GM23338 (cell line): ENCODE measurements at regions not wholly inside any gene's neighbourhood (a gene's known extent, or its start where the extent isn't known, plus 50 kb on each side); places are given as distances from the start of the nearest gene placed in this dataset.

Experiments
- ATAC-seq: fragments of 200-7000 bp; cut with Tn5 transposase; 3 replicates; pipeline ENCODE4 v1.9.1; 2020
- DNase-seq: peaks from one replicate; pipeline ENCODE4 v3.0.0-alpha.2; 2015; ENCODE audit warnings: low spot score
- H2AFZ ChIP-seq: fragments of 200-600 bp; sonication (generic); 2 replicates; pipeline ENCODE4 v1.8.0; 2016; ENCODE audit warnings: antibody characterized with exemption, mild to moderate bottlenecking, moderate library complexity
- H3F3A ChIP-seq: fragments of 200-600 bp; sonication (generic); replicated peaks from 2 replicates; pipeline ENCODE4 v1.8.0; 2017; ENCODE audit warnings: antibody characterized with exemption, mixed run types, low read depth
- H3K27ac ChIP-seq: fragments of 200-600 bp; sonication (generic); 2 replicates; pipeline ENCODE4 v1.6.1; 2016; ENCODE audit warnings: low read depth
- H3K27me3 ChIP-seq: fragments of 200-600 bp; sonication (generic); 2 replicates; pipeline ENCODE4 v1.8.0; 2016; ENCODE audit warnings: mild to moderate bottlenecking, mixed run types, moderate library complexity; ENCODE audit not compliant: insufficient read depth
- H3K36me3 ChIP-seq: fragments of 200-600 bp; sonication (generic); 2 replicates; pipeline ENCODE4 v1.8.0; 2016; ENCODE audit warnings: mild to moderate bottlenecking; ENCODE audit not compliant: insufficient read depth
- H3K4me1 ChIP-seq: fragments of 200-600 bp; sonication (generic); 2 replicates; pipeline ENCODE4 v1.8.0; 2016; ENCODE audit warnings: mild to moderate bottlenecking, moderate library complexity; ENCODE audit not compliant: insufficient read depth
- H3K4me2 ChIP-seq: fragments of 200-600 bp; sonication (generic); 2 replicates; pipeline ENCODE4 v1.7.1; 2017; ENCODE audit warnings: mixed run types
- H3K4me3 ChIP-seq: fragments of 200-600 bp; sonication (generic); 2 replicates; pipeline ENCODE4 v1.6.1; 2016; ENCODE audit warnings: mixed run types
- H3K79me2 ChIP-seq: fragments of 200-600 bp; sonication (generic); replicated peaks from 2 replicates; pipeline ENCODE4 v1.8.0; 2017; ENCODE audit warnings: mild to moderate bottlenecking; ENCODE audit not compliant: insufficient read depth
- H3K9me2 ChIP-seq: fragments of 200-600 bp; sonication (generic); 2 replicates; pipeline ENCODE4 v1.8.0; 2017; ENCODE audit not compliant: insufficient read depth
- H4K20me1 ChIP-seq: fragments of 200-600 bp; sonication (generic); replicated peaks from 2 replicates; pipeline ENCODE4 v1.8.0; 2017; ENCODE audit warnings: mild to moderate bottlenecking; ENCODE audit not compliant: insufficient read depth
- H3K27ac Mint-ChIP-seq: 2 replicates; pipeline ENCODE4 v1.8.0; 2020; ENCODE audit warnings: inconsistent platforms, mild to moderate bottlenecking, moderate library complexity, mixed read lengths
- H3K27me3 Mint-ChIP-seq: 3 replicates; pipeline ENCODE4 v1.8.0; 2022; ENCODE audit warnings: low read depth, mild to moderate bottlenecking, moderate library complexity, mixed read lengths, inconsistent platforms; ENCODE audit not compliant: insufficient read depth, poor library complexity
- H3K36me3 Mint-ChIP-seq: 3 replicates; pipeline ENCODE4 v1.8.0; 2021; ENCODE audit warnings: low read depth, mild to moderate bottlenecking, inconsistent platforms, moderate library complexity, mixed read lengths
- H3K4me1 Mint-ChIP-seq: 3 replicates; pipeline ENCODE4 v1.8.0; 2020; ENCODE audit warnings: mild to moderate bottlenecking, inconsistent platforms, mixed read lengths
- H3K4me3 Mint-ChIP-seq: 3 replicates; pipeline ENCODE4 v1.8.0; 2021; ENCODE audit warnings: moderate library complexity, mild to moderate bottlenecking, inconsistent platforms, mixed read lengths
- H3K9me3 Mint-ChIP-seq: 3 replicates; pipeline ENCODE4 v1.8.0; 2020; ENCODE audit warnings: moderate library complexity, mild to moderate bottlenecking, inconsistent platforms, mixed read lengths
- CTCF ChIP-seq, 2 experiments: fragments of 200-600 bp in 1 of 2; sonication (generic) in 1 of 2; conservative IDR thresholded peaks; 2 replicates each; pipeline versions ENCODE4 v1.5.1 to v1.6.1; 2016 to 2017; ENCODE audit warnings: antibody characterized with exemption in 2 of 2, low read depth in 2 of 2, mild to moderate bottlenecking in 2 of 2, moderate library complexity in 1 of 2
- ETS1 ChIP-seq: IDR thresholded peaks from 2 replicates; pipeline ENCODE4 v1.6.1; 2016; ENCODE audit warnings: antibody characterized with exemption
- EZH2 ChIP-seq: fragments of 200-600 bp; sonication (generic); IDR thresholded peaks from one replicate; pipeline ENCODE4 v1.8.0; 2017; ENCODE audit warnings: antibody characterized with exemption, mild to moderate bottlenecking, low read depth; ENCODE audit not compliant: unreplicated experiment
- EZH2phosphoT487 ChIP-seq: fragments of 200-600 bp; sonication (generic); IDR thresholded peaks from one replicate; pipeline ENCODE4 v1.8.1; 2018; ENCODE audit warnings: antibody characterized with exemption; ENCODE audit not compliant: unreplicated experiment
- JUNB ChIP-seq: IDR thresholded peaks from one replicate; pipeline ENCODE4 v1.6.1; 2016; ENCODE audit warnings: antibody characterized with exemption; ENCODE audit not compliant: unreplicated experiment
- NANOG ChIP-seq: IDR thresholded peaks from 2 replicates; pipeline ENCODE4 v1.6.1; 2016; ENCODE audit warnings: antibody characterized with exemption, borderline replicate concordance
- REST ChIP-seq: IDR thresholded peaks from one replicate; pipeline ENCODE4 v1.6.1; 2018; ENCODE audit warnings: antibody characterized with exemption; ENCODE audit not compliant: unreplicated experiment
- ZNF331 ChIP-seq: fragments of 250-450 bp; sonication (Bioruptor Pico); IDR thresholded peaks from 2 replicates; pipeline ENCODE4 v1.5.0; 2020; ENCODE audit warnings: low read depth, mild to moderate bottlenecking, moderate library complexity
- ZNF462 ChIP-seq: fragments of 250-450 bp; sonication (Bioruptor Pico); IDR thresholded peaks from 2 replicates; pipeline ENCODE4 v1.5.0; 2020; ENCODE audit warnings: mild to moderate bottlenecking, moderate library complexity

GRCh38 chr18:1906421-1906820 is 664.9 kb downstream of the METTL4 start:
- no peak for TF ChIP-seq EZH2
- no peak for TF ChIP-seq REST
- no peak for TF ChIP-seq EZH2phosphoT487
- TF ChIP-seq JUNB = no peak
- no peak for TF ChIP-seq ZNF331
- no peak for TF ChIP-seq CTCF (conservative IDR thresholded peaks at IDR 0.05; ENCODE audit: low read depth in 2 of 2)
- no peak for TF ChIP-seq ETS1
- H3K36me3 Mint-ChIP-seq = peaks cover 23% of the 10 kb centered on the region; the same call in 2 of the 3 replicates
- Histone ChIP-seq H3K4me3 (no peak overlapping the region), H3K79me2 (no peaks in the 10 kb centered on the region), H4K20me1 (no peaks in the 10 kb centered on the region), H3K4me1 (no peaks in the 10 kb centered on the region), H2AFZ (no peak overlapping the region), H3K27ac (no peak overlapping the region), H3K27me3 (no peaks in the 10 kb centered on the region), H3K9me2 (0 out of 2 replicates have a peak, but pooled peaks cover 4% of the 10 kb centered on the region), H3K36me3 (peaks cover 8% of the 10 kb centered on the region), H3K4me2 (no peak overlapping the region), H3F3A (no peaks in the 10 kb centered on the region)
- peaks cover 5% of the 10 kb centered on the region for H3K27me3 Mint-ChIP-seq
- ATAC-seq = no peak
- DNase-seq = no peak
- H3K4me3 Mint-ChIP-seq = no peak overlapping the region
- H3K4me1 Mint-ChIP-seq = no peaks in the 10 kb centered on the region
- H3K9me3 Mint-ChIP-seq = peaks cover 38% of the 10 kb centered on the region
- no peak overlapping the region for H3K27ac Mint-ChIP-seq

- peaks cover 10% of the 10 kb centered on the region for H3K36me3 ChIP-seq
- no peak overlapping the region for H3K4me2 ChIP-seq
- H2AFZ ChIP-seq = no peak overlapping the region
- H3K4me1 ChIP-seq = no peaks in the 10 kb centered on the region
- H3K79me2 ChIP-seq = no peaks in the 10 kb centered on the region
- H3K4me3 ChIP-seq = no peak overlapping the region
- Mint-ChIP-seq H3K27me3 (peaks cover 5% of the 10 kb centered on the region), H3K27ac (no peak overlapping the region), H3K36me3 (peaks cover 19% of the 10 kb centered on the region; the same call in 2 of the 3 replicates), H3K4me1 (no peaks in the 10 kb centered on the region), H3K4me3 (no peak overlapping the region), H3K9me3 (peaks cover 41% of the 10 kb centered on the region)
- H3K27me3 ChIP-seq = no peaks in the 10 kb centered on the region
- no peaks in the 10 kb centered on the region for H3F3A ChIP-seq
- ATAC-seq = no peak
- no peak for DNase-seq
- H4K20me1 ChIP-seq = no peaks in the 10 kb centered on the region
- 0 out of 2 replicates have a peak, but pooled peaks cover 4% of the 10 kb centered on the region for H3K9me2 ChIP-seq
- H3K27ac ChIP-seq = no peak overlapping the region
- TF ChIP-seq NANOG (no peak), ZNF462 (CRISPR knock-in tag) (no peak)
These were observed 663.7 kb downstream of the METTL4 start for GRCh38 chr18:1907470-1908206.
